H9 (cell line): ENCODE measurements at regions not wholly inside any gene's neighbourhood (a gene's known extent, or its start where the extent isn't known, plus 50 kb on each side); places are given as distances from the start of the nearest gene placed in this dataset.

Source experiments
- DNase-seq: peaks from one replicate; pipeline ENCODE4 v3.0.0-alpha.2; 2017
- H2AFZ ChIP-seq: one replicate; pipeline ENCODE4 v1.6.1; 2013; ENCODE audit warnings: mild to moderate bottlenecking, low read length, control low read depth, moderate library complexity
- H2AK5ac ChIP-seq: 2 replicates; pipeline ENCODE4 v1.6.1; 2013; ENCODE audit warnings: low read length, control low read depth, mixed read lengths; ENCODE audit not compliant: insufficient read length
- H2BK120ac ChIP-seq: one replicate; pipeline ENCODE4 v1.6.1; 2013; ENCODE audit warnings: low read depth, mild to moderate bottlenecking, low read length, control low read depth, inconsistent platforms; ENCODE audit not compliant: poor library complexity, severe bottlenecking
- H2BK12ac ChIP-seq: 2 replicates; pipeline ENCODE4 v1.6.1; 2013; ENCODE audit warnings: low read length, control low read depth, mixed read lengths, low read depth; ENCODE audit not compliant: insufficient read length
- H2BK15ac ChIP-seq: 2 replicates; pipeline ENCODE4 v1.6.1; 2013; ENCODE audit warnings: low read depth, low read length, control low read depth
- H2BK20ac ChIP-seq: one replicate; pipeline ENCODE4 v1.6.1; 2013; ENCODE audit warnings: low read depth, mild to moderate bottlenecking, low read length, control low read depth, inconsistent platforms; ENCODE audit not compliant: poor library complexity, severe bottlenecking
- H2BK5ac ChIP-seq: 2 replicates; pipeline ENCODE4 v1.6.1; 2013; ENCODE audit warnings: low read length, control low read depth, mixed read lengths; ENCODE audit not compliant: insufficient read length
- H3K14ac ChIP-seq: 2 replicates; pipeline ENCODE4 v1.6.1; 2013; ENCODE audit warnings: low read length, control low read depth; ENCODE audit not compliant: insufficient read depth
- H3K18ac ChIP-seq: 2 replicates; pipeline ENCODE4 v1.6.1; 2013; ENCODE audit warnings: low read depth, mild to moderate bottlenecking, mixed read lengths, low read length, control low read depth; ENCODE audit not compliant: insufficient read length
- H3K23ac ChIP-seq: 2 replicates; pipeline ENCODE4 v1.6.1; 2013; ENCODE audit warnings: low read length, control low read depth, mixed read lengths, low read depth; ENCODE audit not compliant: insufficient read length
- H3K23me2 ChIP-seq: 2 replicates; pipeline ENCODE4 v1.6.1; 2013; ENCODE audit warnings: low read depth, mild to moderate bottlenecking, mixed read lengths, low read length, control low read depth; ENCODE audit not compliant: insufficient read length, poor library complexity, severe bottlenecking
- H3K27ac ChIP-seq: 2 replicates; pipeline ENCODE4 v1.5.1; 2013; ENCODE audit warnings: low read length, control low read depth, mixed read lengths, low read depth; ENCODE audit not compliant: insufficient read length
- H3K27me3 ChIP-seq: 2 replicates; pipeline ENCODE4 v1.6.1; 2013; ENCODE audit warnings: low read length, control low read depth, inconsistent platforms; ENCODE audit not compliant: insufficient read depth
- H3K4ac ChIP-seq: 2 replicates; pipeline ENCODE4 v1.6.1; 2013; ENCODE audit warnings: low read depth, mild to moderate bottlenecking, control low read depth, inconsistent platforms, low read length, moderate library complexity
- H3K4me1 ChIP-seq: 2 replicates; pipeline ENCODE4 v1.6.1; 2013; ENCODE audit warnings: low read length, control low read depth, inconsistent platforms; ENCODE audit not compliant: insufficient read depth
- H3K4me2 ChIP-seq: 2 replicates; pipeline ENCODE4 v1.6.1; 2013; ENCODE audit warnings: low read length, control low read depth, mixed read lengths; ENCODE audit not compliant: insufficient read length, insufficient read depth
- H3K56ac ChIP-seq: 2 replicates; pipeline ENCODE4 v1.6.1; 2013; ENCODE audit warnings: low read depth, mild to moderate bottlenecking, mixed read lengths, low read length, control low read depth; ENCODE audit not compliant: insufficient read length
- H3K79me1 ChIP-seq: 2 replicates; pipeline ENCODE4 v1.6.1; 2013; ENCODE audit warnings: low read depth, mild to moderate bottlenecking, moderate library complexity, low read length, control low read depth, inconsistent platforms; ENCODE audit not compliant: insufficient read depth, poor library complexity, severe bottlenecking
- H3K79me2 ChIP-seq: 2 replicates; pipeline ENCODE4 v1.6.1; 2013; ENCODE audit warnings: low read length, control low read depth, inconsistent platforms; ENCODE audit not compliant: insufficient read depth
- H3K9ac ChIP-seq: 2 replicates; pipeline ENCODE4 v1.6.1; 2013; ENCODE audit warnings: low read length, control low read depth, mixed read lengths; ENCODE audit not compliant: insufficient read length; ENCODE audit errors: extremely low read depth
- H3K9me3 ChIP-seq: one replicate; pipeline ENCODE4 v1.6.1; 2013; ENCODE audit warnings: low read depth, low read length, inconsistent platforms; ENCODE audit not compliant: control insufficient read depth
- H3T11ph ChIP-seq: one replicate; pipeline ENCODE4 v1.6.1; 2013; ENCODE audit warnings: mild to moderate bottlenecking, low read length, control low read depth, inconsistent platforms
- H4K20me1 ChIP-seq: one replicate; pipeline ENCODE4 v1.6.1; 2013; ENCODE audit not compliant: control insufficient read depth, insufficient read length, insufficient read depth
- H4K5ac ChIP-seq: 2 replicates; pipeline ENCODE4 v1.6.1; 2013; ENCODE audit warnings: low read depth, mild to moderate bottlenecking, mixed read lengths, low read length, control low read depth; ENCODE audit not compliant: insufficient read length
- H4K8ac ChIP-seq: replicated peaks from 2 replicates; pipeline ENCODE4 v1.6.1; 2013; ENCODE audit warnings: low read length, control low read depth, mixed read lengths, low read depth; ENCODE audit not compliant: insufficient read length
- H4K91ac ChIP-seq: 2 replicates; pipeline ENCODE4 v1.6.1; 2013; ENCODE audit warnings: low read depth, mild to moderate bottlenecking, moderate library complexity, mixed read lengths, low read length, control low read depth; ENCODE audit not compliant: insufficient read length
- H3K27ac Mint-ChIP-seq, 3 experiments: 2 replicates in 2 of 3; 3 replicates in 1 of 3; pipeline ENCODE4 v1.8.0; 2020 to 2021; ENCODE audit warnings: mixed read lengths in 3 of 3, mild to moderate bottlenecking in 1 of 3, moderate library complexity in 1 of 3
- H3K27me3 Mint-ChIP-seq: 2 replicates; pipeline ENCODE4 v1.8.0; 2021; ENCODE audit warnings: low read depth, mild to moderate bottlenecking, moderate library complexity, mixed read lengths
- H3K36me3 Mint-ChIP-seq, 3 experiments: 2 replicates in 2 of 3; 3 replicates in 1 of 3; pipeline ENCODE4 v1.8.0; 2020 to 2021; ENCODE audit warnings: low read depth in 3 of 3, mixed read lengths in 3 of 3; ENCODE audit not compliant: insufficient read depth in 1 of 3
- H3K4me1 Mint-ChIP-seq, 2 experiments: 2 replicates each; pipeline ENCODE4 v1.8.0; 2020; ENCODE audit warnings: mixed read lengths in 2 of 2
- H3K4me3 Mint-ChIP-seq, 2 experiments: 2 replicates in 1 of 2; 3 replicates in 1 of 2; pipeline ENCODE4 v1.8.0; 2020 to 2021; ENCODE audit warnings: mild to moderate bottlenecking in 2 of 2, mixed read lengths in 2 of 2, moderate library complexity in 1 of 2
- H3K9me3 Mint-ChIP-seq, 2 experiments: 2 replicates in 1 of 2; 3 replicates in 1 of 2; pipeline ENCODE4 v1.8.0; 2020; ENCODE audit warnings: mild to moderate bottlenecking in 2 of 2, mixed read lengths in 2 of 2, moderate library complexity in 1 of 2
- CTCF ChIP-seq: fragments of 200-600 bp; sonication (generic); conservative IDR thresholded peaks from 3 replicates; pipeline ENCODE4 v1.8.0; 2021; ENCODE audit warnings: antibody characterized with exemption, mild to moderate bottlenecking
- WGBS: extraction: QIAGEN DNeasy Blood & Tissue Kit; methylation state at CpG from one replicate; pipeline ENCODE4 v1.1.7; 2013; ENCODE audit warnings: missing lambda C conversion rate, low lambda C conversion rate, mixed read lengths; ENCODE audit not compliant: insufficient read length; ENCODE audit errors: extremely low coverage; 5-methylcytosine and 5-hydroxymethylcytosine counted together

DNA sequence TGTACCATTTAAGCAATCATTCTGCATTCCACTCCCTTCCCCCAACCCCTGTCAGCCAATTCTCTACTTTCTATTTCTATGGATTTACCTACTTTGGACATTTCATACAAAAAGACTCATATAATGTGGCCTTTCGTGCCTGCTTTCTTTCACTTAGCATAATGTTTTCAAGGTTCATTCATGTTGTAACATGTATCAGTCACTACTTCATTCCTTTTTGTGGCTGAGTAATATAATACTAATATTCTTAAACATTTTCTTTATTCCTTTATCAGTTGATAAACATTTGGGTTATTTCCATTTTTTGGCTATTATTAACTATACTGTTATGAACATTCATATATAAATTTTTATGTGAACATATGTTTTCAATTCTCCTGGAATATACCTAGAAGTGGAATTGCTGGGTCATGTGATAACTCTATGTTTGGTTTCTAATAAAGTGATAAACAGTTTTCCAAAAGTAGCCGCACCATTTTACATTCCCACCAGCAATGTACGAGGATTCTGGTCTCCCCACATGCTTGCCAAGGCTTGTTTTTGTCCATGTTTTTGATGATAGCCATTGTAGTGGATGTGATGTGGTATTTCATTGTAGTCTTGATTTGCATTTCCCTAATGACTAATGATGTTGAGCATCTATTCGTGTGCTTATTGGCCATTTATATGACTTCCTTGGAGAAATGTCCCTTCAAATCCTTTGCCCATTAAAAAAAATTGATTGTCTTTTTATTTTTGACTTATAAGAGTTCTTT is 61.9 kb upstream of the GNG12 start:
- H3K9ac ChIP-seq, result no peak overlapping the region
- no peak overlapping the region for H2BK5ac ChIP-seq
- no peak for DNase-seq
- peaks cover 2% of the 10 kb centered on the region; the same call in 1 of the 2 replicates for H3K27me3 Mint-ChIP-seq
- H4K5ac ChIP-seq, result no peak overlapping the region
- H3K4me1 ChIP-seq, result 0 out of 2 replicates have a peak, but pooled peaks cover 2% of the 10 kb centered on the region
- no peak overlapping the region for H3K27ac ChIP-seq
- H4K8ac ChIP-seq, result no peak overlapping the region
- no peak overlapping the region for H3K14ac ChIP-seq
- H2BK15ac ChIP-seq, result no peak overlapping the region
- no peaks in the 10 kb centered on the region; a peak in 2 of 7 replicates for H3K36me3 Mint-ChIP-seq
- no peak overlapping the region for H3K27ac Mint-ChIP-seq
- no peak overlapping the region for H4K91ac ChIP-seq
- H3K4ac ChIP-seq, result no peak overlapping the region
- no peaks in the 10 kb centered on the region for H3K79me2 ChIP-seq
- no CpG with 5 or more reads among the region's 4 CpGs for WGBS
- H2AK5ac ChIP-seq, result no peak overlapping the region
- H3T11ph ChIP-seq, result no peak overlapping the region
- H3K4me1 Mint-ChIP-seq, result peaks cover 26 to 35% of the 10 kb centered on the region in 2 experiments
- H3K27me3 ChIP-seq, result no peaks in the 10 kb centered on the region
- no peak overlapping the region for H2BK120ac ChIP-seq
- no peak overlapping the region for H3K18ac ChIP-seq
- no peak overlapping the region for H3K56ac ChIP-seq
- no peak overlapping the region for H2BK20ac ChIP-seq
- H3K23ac ChIP-seq, result no peak overlapping the region
- H3K4me3 Mint-ChIP-seq, result no peak overlapping the region
- no peak overlapping the region for H3K4me2 ChIP-seq
- no peak overlapping the region for H2BK12ac ChIP-seq
- 0 out of 5 replicates have a peak, but pooled peaks cover 0 to 2% of the 10 kb centered on the region in 2 experiments for H3K9me3 Mint-ChIP-seq
- H3K23me2 ChIP-seq, result no peaks in the 10 kb centered on the region
- TF ChIP-seq CTCF, result no peak
- no peaks in the 10 kb centered on the region for H3K9me3 ChIP-seq
- H2AFZ ChIP-seq, result no peak overlapping the region
- H4K20me1 ChIP-seq, result no peaks in the 10 kb centered on the region
- no peaks in the 10 kb centered on the region for H3K79me1 ChIP-seq
